Endodermal cell (in vitro differentiated cells): ENCODE measurements at regions not wholly inside any gene's neighbourhood (a gene's known extent, or its start where the extent isn't known, plus 50 kb on each side); places are given as distances from the start of the nearest gene placed in this dataset.

Experiments used
- DNase-seq: peaks from one replicate; pipeline ENCODE4 v3.0.0-alpha.2; 2017
- H3K27ac ChIP-seq: 2 replicates; pipeline ENCODE4 v1.5.1; 2013; ENCODE audit warnings: mild to moderate bottlenecking, low read depth, low read length, moderate library complexity
- H3K27me3 ChIP-seq: 2 replicates; pipeline ENCODE4 v1.6.1; 2013; ENCODE audit warnings: mild to moderate bottlenecking, low read length, moderate library complexity; ENCODE audit not compliant: insufficient read depth, control insufficient read depth, poor library complexity, severe bottlenecking
- H3K36me3 ChIP-seq: 2 replicates; pipeline ENCODE4 v1.7.0; 2013; ENCODE audit warnings: mild to moderate bottlenecking, low read length, moderate library complexity; ENCODE audit not compliant: control insufficient read depth, insufficient read depth
- H3K4me1 ChIP-seq: one replicate; pipeline ENCODE4 v1.7.0; 2013; ENCODE audit warnings: low read length; ENCODE audit not compliant: control insufficient read depth, insufficient read depth
- H3K4me3 ChIP-seq: 2 replicates; pipeline ENCODE4 v1.5.1; 2013; ENCODE audit warnings: mild to moderate bottlenecking, low read length, moderate library complexity
- H3K9ac ChIP-seq: 2 replicates; pipeline ENCODE4 v1.6.1; 2013; ENCODE audit warnings: mild to moderate bottlenecking, low read length, moderate library complexity; ENCODE audit not compliant: poor library complexity, severe bottlenecking; ENCODE audit errors: extremely low read depth
- H3K9me3 ChIP-seq: 2 replicates; pipeline ENCODE4 v1.6.1; 2013; ENCODE audit warnings: mild to moderate bottlenecking, low read length, moderate library complexity; ENCODE audit not compliant: control insufficient read depth
- H3K27ac Mint-ChIP-seq: 2 replicates; pipeline ENCODE4 v1.8.0; 2020; ENCODE audit warnings: mixed read lengths
- H3K27me3 Mint-ChIP-seq: 2 replicates; pipeline ENCODE4 v1.8.0; 2021; ENCODE audit warnings: mild to moderate bottlenecking, mixed read lengths; ENCODE audit not compliant: insufficient read depth
- H3K36me3 Mint-ChIP-seq: 2 replicates; pipeline ENCODE4 v1.8.0; 2020; ENCODE audit warnings: low read depth, mixed read lengths
- H3K4me1 Mint-ChIP-seq: 2 replicates; pipeline ENCODE4 v1.8.0; 2020; ENCODE audit warnings: mixed read lengths
- H3K4me3 Mint-ChIP-seq: 2 replicates; pipeline ENCODE4 v1.8.0; 2020; ENCODE audit warnings: mild to moderate bottlenecking, moderate library complexity, mixed read lengths
- H3K9me3 Mint-ChIP-seq: 2 replicates; pipeline ENCODE4 v1.8.0; 2020; ENCODE audit warnings: mild to moderate bottlenecking, mixed read lengths
- CTCF ChIP-seq: fragments of 200-600 bp; sonication (generic); conservative IDR thresholded peaks from 2 replicates; pipeline ENCODE4 v1.5.0; 2021; ENCODE audit warnings: antibody characterized with exemption, mild to moderate bottlenecking
- WGBS, 2 experiments: methylation state at CpG; one replicate each; pipeline versions ENCODE4 v1.1.5 to v1.1.7; 2013; ENCODE audit warnings: missing lambda C conversion rate in 2 of 2, mixed read lengths in 1 of 2; ENCODE audit not compliant: insufficient coverage in 1 of 2, insufficient read length in 1 of 2; 5-methylcytosine and 5-hydroxymethylcytosine counted together

- Mint-ChIP-seq H3K9me3 (no peaks in the 10 kb centered on the region), H3K27me3 (peaks cover 5% of the 10 kb centered on the region), H3K4me1 (peaks cover 32% of the 10 kb centered on the region), H3K36me3 (no peaks in the 10 kb centered on the region), H3K4me3 (no peak overlapping the region), H3K27ac (no peak overlapping the region)
- DNase-seq, result no peak
- TF ChIP-seq CTCF, result no peak
- no peaks in the 10 kb centered on the region for H3K27me3 ChIP-seq
- H3K9me3 ChIP-seq, result no peaks in the 10 kb centered on the region
- no peaks in the 10 kb centered on the region for H3K36me3 ChIP-seq
- 86 to 100% methylated on average over 1 to 2 of the region's 2 CpGs for WGBS, 2 experiments
- H3K9ac ChIP-seq, result no peak overlapping the region
- peaks cover 13% of the 10 kb centered on the region for H3K4me1 ChIP-seq
- H3K4me3 ChIP-seq, result no peak overlapping the region
- H3K27ac ChIP-seq, result no peak overlapping the region
Measured at GRCh38 chr21:17433730-17434129, 79.1 kb upstream of the CXADR start.

- peaks cover 13% of the 10 kb centered on the region for H3K4me1 ChIP-seq
- H3K9me3 ChIP-seq, result no peaks in the 10 kb centered on the region
- H3K27me3 ChIP-seq, result no peaks in the 10 kb centered on the region
- Mint-ChIP-seq H3K4me3 (no peak overlapping the region), H3K27me3 (peaks cover 5% of the 10 kb centered on the region), H3K27ac (no peak overlapping the region), H3K9me3 (no peaks in the 10 kb centered on the region), H3K4me1 (peaks cover 36% of the 10 kb centered on the region), H3K36me3 (no peaks in the 10 kb centered on the region)
- no peaks in the 10 kb centered on the region for H3K36me3 ChIP-seq
- no peak for TF ChIP-seq CTCF
- H3K27ac ChIP-seq, result no peak overlapping the region
- 93 to 98% methylated on average over 6 to 7 of the region's 7 CpGs for WGBS, 2 experiments
- DNase-seq, result no peak
- H3K9ac ChIP-seq, result no peak overlapping the region
- no peak overlapping the region for H3K4me3 ChIP-seq
Measured at GRCh38 chr21:17435565-17436543, 77.0 kb upstream of the CXADR start.

GRCh38 chr21:17436626-17437111 is 76.2 kb upstream of the CXADR start:
- peaks cover 13% of the 10 kb centered on the region for H3K4me1 ChIP-seq
- no peaks in the 10 kb centered on the region for H3K27me3 ChIP-seq
- Mint-ChIP-seq H3K4me3 (no peak overlapping the region), H3K4me1 (peaks cover 38% of the 10 kb centered on the region), H3K9me3 (no peaks in the 10 kb centered on the region), H3K36me3 (no peaks in the 10 kb centered on the region), H3K27ac (peak overlapping the region; percentile 45), H3K27me3 (peaks cover 5% of the 10 kb centered on the region)
- no peak for TF ChIP-seq CTCF
- no peak overlapping the region for H3K4me3 ChIP-seq
- H3K9ac ChIP-seq, result no peak overlapping the region
- WGBS, 2 experiments, result 62 to 76% methylated on average over 4 of the region's 4 CpGs
- H3K36me3 ChIP-seq, result no peaks in the 10 kb centered on the region
- no peak for DNase-seq
- H3K9me3 ChIP-seq, result no peaks in the 10 kb centered on the region
- no peak overlapping the region for H3K27ac ChIP-seq
